HepG2 (cell line): ENCODE measurements at regions not wholly inside any gene's neighbourhood (a gene's known extent, or its start where the extent isn't known, plus 50 kb on each side); places are given as distances from the start of the nearest gene placed in this dataset.

ENCODE experiments used
- ATAC-seq: fragments of 200-7000 bp; cut with Tn5 transposase; 3 replicates; pipeline ENCODE4 v1.9.1; 2020; ENCODE audit warnings: mild to moderate bottlenecking, moderate library complexity
- BruUV-seq: library from RNA; stranded (reverse); fragments of 400-500 nt; replicated peaks from 2 replicates; lab custom pipeline; 2021; lab: Mats Ljungman, UMichigan
- CTCF ChIA-PET: fragments of 300-600 bp; formaldehyde crosslinking; extraction: SDS; loops from one replicate; lab custom pipeline; 2021; ENCODE audit warnings: low total read pairs, inconsistent platforms, low intra/inter-chr PET ratio; lab: Yijun Ruan, JAX
- POLR2A ChIA-PET: fragments of 350-600 bp; sonication (Branson Sonifier 250); formaldehyde crosslinking; loops from one replicate; lab custom pipeline; 2020; ENCODE audit warnings: antibody characterized with exemption, inconsistent platforms; lab: Yijun Ruan, JAX
- DNase-seq: peaks from one replicate; pipeline ENCODE4 v3.0.0-alpha.2; 2015; ENCODE audit warnings: low spot score
- FAIRE-seq: peaks from 3 replicates; lab custom pipeline; 2011; peaks lifted over from hg19 to GRCh38; lab: Jason Lieb, UNC
- H2AFZ ChIP-seq: one replicate; pipeline ENCODE4 v1.6.1; 2011; ENCODE audit warnings: low read length, inconsistent platforms
- H3K27ac ChIP-seq: fragments of 300-600 bp; 3 replicates; pipeline ENCODE4 v1.8.0; 2011; ENCODE audit warnings: mixed run types, mild to moderate bottlenecking, mixed read lengths, low read length, inconsistent platforms; ENCODE audit not compliant: insufficient read depth; ENCODE audit errors: extremely low read length
- H3K27me3 ChIP-seq, 2 experiments: fragments of 200-600 bp in 1 of 2; 2 replicates in 1 of 2; 3 replicates in 1 of 2; pipeline versions ENCODE4 v1.6.0 to v1.8.0; 2011; ENCODE audit warnings: low read length in 2 of 2, mild to moderate bottlenecking in 2 of 2, moderate library complexity in 2 of 2, inconsistent platforms in 1 of 2; ENCODE audit not compliant: insufficient read depth in 2 of 2, control insufficient read depth in 1 of 2
- H3K36me3 ChIP-seq, 2 experiments: fragments of 200-600 bp in 1 of 2; replicated peaks in 1 of 2; 2 replicates in 1 of 2; 3 replicates in 1 of 2; pipeline versions ENCODE4 v1.5.1 to v1.8.0; 2011; ENCODE audit warnings: low read length in 2 of 2, inconsistent platforms in 1 of 2; ENCODE audit not compliant: insufficient read depth in 2 of 2, control insufficient read depth in 1 of 2
- H3K4me1 ChIP-seq: 2 replicates; pipeline ENCODE4 v1.5.1; 2012; ENCODE audit warnings: low read length, inconsistent platforms; ENCODE audit not compliant: insufficient read depth
- H3K4me2 ChIP-seq: 2 replicates; pipeline ENCODE4 v1.6.0; 2011; ENCODE audit warnings: low read depth, low read length, inconsistent platforms
- H3K4me3 ChIP-seq, 3 experiments: fragments of 200-600 bp in 1 of 3; sonication (generic), shearing (Covaris generic) in 1 of 3; replicated peaks in 1 of 3; 2 replicates each; pipeline ENCODE4 v1.5.1; 2011 to 2016; ENCODE audit warnings: low read length in 3 of 3, inconsistent platforms in 2 of 3, low read depth in 2 of 3, mild to moderate bottlenecking in 2 of 3, control low read depth in 1 of 3, mixed read lengths in 1 of 3; ENCODE audit not compliant: insufficient read depth in 1 of 3
- H3K79me2 ChIP-seq: one replicate; pipeline ENCODE4 v1.6.1; 2011; ENCODE audit warnings: low read length, inconsistent platforms; ENCODE audit not compliant: insufficient read depth
- H3K9ac ChIP-seq: 2 replicates; pipeline ENCODE4 v1.6.0; 2011; ENCODE audit warnings: mild to moderate bottlenecking, low read depth, low read length, inconsistent platforms; ENCODE audit not compliant: insufficient read depth
- H3K9me3 ChIP-seq: 2 replicates; pipeline ENCODE4 v1.5.1; 2012; ENCODE audit warnings: mild to moderate bottlenecking, low read length
- H4K20me1 ChIP-seq: 2 replicates; pipeline ENCODE4 v1.6.0; 2011; ENCODE audit warnings: inconsistent platforms, mild to moderate bottlenecking, low read length, moderate library complexity; ENCODE audit not compliant: insufficient read depth
- ATF2 ChIP-seq: sonication (generic); formaldehyde crosslinking; IDR thresholded peaks from 2 replicates; pipeline ENCODE4 v1.4.0; 2020; ENCODE audit warnings: missing genetic modification reagents
- ATF7 ChIP-seq, 2 experiments: fragments of 450-650 bp in 1 of 2; sonication (generic) in 1 of 2; formaldehyde crosslinking in 1 of 2; IDR thresholded peaks; 2 replicates each; pipeline versions ENCODE4 v1.4.0 to v1.6.1; 2016 to 2020; ENCODE audit warnings: antibody characterized with exemption in 1 of 2, mild to moderate bottlenecking in 1 of 2, missing genetic modification reagents in 1 of 2
- CBFB ChIP-seq: sonication (generic); formaldehyde crosslinking; IDR thresholded peaks from 2 replicates; pipeline ENCODE4 v1.4.0; 2020; ENCODE audit warnings: missing genetic modification reagents
- ETV5 ChIP-seq: IDR thresholded peaks from 2 replicates; pipeline ENCODE4 v1.6.1; 2018; ENCODE audit warnings: missing biosample characterization, missing genetic modification reagents, inconsistent platforms, borderline replicate concordance
- FOXC1 ChIP-seq: sonication (generic); formaldehyde crosslinking; IDR thresholded peaks from 2 replicates; pipeline ENCODE4 v1.8.0; 2022; ENCODE audit warnings: mild to moderate bottlenecking, missing genetic modification reagents, borderline replicate concordance
- GPN1 ChIP-seq: sonication (generic); formaldehyde crosslinking; IDR thresholded peaks from 2 replicates; pipeline ENCODE4 v1.5.1; 2020; ENCODE audit warnings: missing genetic modification reagents, borderline replicate concordance
- IKZF5 ChIP-seq: IDR thresholded peaks from 2 replicates; pipeline ENCODE4 v1.6.1; 2018; ENCODE audit warnings: missing genetic modification reagents, mild to moderate bottlenecking, missing compliant biosample characterization
- KAT2B ChIP-seq: fragments of 150-350 bp; IDR thresholded peaks from 2 replicates; pipeline ENCODE4 v1.6.1; 2014; ENCODE audit warnings: low read depth, low read length, borderline replicate concordance
- MED1 ChIP-seq: sonication (generic); formaldehyde crosslinking; IDR thresholded peaks from 2 replicates; pipeline ENCODE4 v1.4.0; 2020; ENCODE audit warnings: missing genetic modification reagents
- MEIS2 ChIP-seq: sonication (generic); formaldehyde crosslinking; IDR thresholded peaks from 2 replicates; pipeline ENCODE4 v1.9.0; 2021; ENCODE audit warnings: mild to moderate bottlenecking, missing genetic modification reagents
- NFIC ChIP-seq: IDR thresholded peaks from 2 replicates; pipeline ENCODE4 v1.6.1; 2012; ENCODE audit warnings: mild to moderate bottlenecking, low read length, inconsistent platforms
- NFKB2 ChIP-seq: sonication (generic); formaldehyde crosslinking; IDR thresholded peaks from 2 replicates; pipeline ENCODE4 v1.4.0; 2020; ENCODE audit warnings: missing genetic modification reagents, borderline replicate concordance
- PATZ1 ChIP-seq: sonication (generic); formaldehyde crosslinking; IDR thresholded peaks from 2 replicates; pipeline ENCODE4 v1.4.0; 2020; ENCODE audit warnings: missing genetic modification reagents
- POLR2AphosphoS5 ChIP-seq: IDR thresholded peaks from 2 replicates; pipeline ENCODE4 v1.6.1; 2012; ENCODE audit warnings: low read depth, low read length
- SMC3 ChIP-seq: IDR thresholded peaks from 2 replicates; pipeline ENCODE4 v1.6.1; 2011; ENCODE audit warnings: low read length, improper control_type of control experiment
- TBP ChIP-seq: sonication (generic); formaldehyde crosslinking; IDR thresholded peaks from 2 replicates; pipeline ENCODE4 v1.5.0; 2020; ENCODE audit warnings: missing genetic modification reagents
- ZFP37 ChIP-seq: sonication (generic); formaldehyde crosslinking; IDR thresholded peaks from 2 replicates; pipeline ENCODE4 v1.4.0; 2020; ENCODE audit warnings: missing genetic modification reagents, borderline replicate concordance
- ZNF343 ChIP-seq: sonication (generic); formaldehyde crosslinking; IDR thresholded peaks from 2 replicates; pipeline ENCODE4 v1.4.0; 2020; ENCODE audit warnings: mild to moderate bottlenecking, missing genetic modification reagents
- WGBS: methylation state at CpG from one replicate; pipeline ENCODE4 v1.1.6; 2017; ENCODE audit warnings: low lambda C conversion rate; 5-methylcytosine and 5-hydroxymethylcytosine counted together
- in situ Hi-C: cut with HindIII; loops from 2 replicates; pipeline ENCODE4 v1.10.0; 2017; ENCODE audit warnings: low pct_unique_long_range_greater_than_20kb; ENCODE audit not compliant: extremely low pct_ligation_motif_present
- intact Hi-C: fragments of 100-400 bp; cut with micrococcal nuclease; formaldehyde crosslinking; loops from one replicate; pipeline ENCODE4 v1.10.0; 2022; ENCODE audit not compliant: unreplicated experiment

- Histone ChIP-seq H3K79me2 (no peaks in the 10 kb centered on the region), H3K9me3 (no peaks in the 10 kb centered on the region), H3K36me3 (no peaks in the 10 kb centered on the region), H3K27me3 (no peaks in the 10 kb centered on the region), H2AFZ (no peak overlapping the region), H3K27ac (no peak overlapping the region), H3K4me3 (no peak overlapping the region), H4K20me1 (no peaks in the 10 kb centered on the region), H3K9ac (no peak overlapping the region), H3K4me1 (peaks cover 28% of the 10 kb centered on the region), H3K4me2 (no peak overlapping the region)
- in situ Hi-C loops (no loop called here), intact Hi-C loops (no loop called here)
- FAIRE-seq = no peak
- WGBS = 37% methylated on average over 3 of the region's 3 CpGs
- CTCF ChIA-PET = no interaction called here
- no peak for TF ChIP-seq MEIS2 (CRISPR knock-in tag)
- TF ChIP-seq IKZF5 (CRISPR knock-in tag) = no peak
- TF ChIP-seq SMC3 = no peak
- TF ChIP-seq GPN1 = no peak
- no peak for TF ChIP-seq PATZ1 (CRISPR knock-in tag)
- no peak for TF ChIP-seq ETV5 (CRISPR knock-in tag)
- no peak for TF ChIP-seq ZNF343 (CRISPR knock-in tag)
- TF ChIP-seq ZFP37 (CRISPR knock-in tag) = no peak
- no peak for TF ChIP-seq NFIC
- TF ChIP-seq CBFB = no peak
- no peak for TF ChIP-seq ATF2 (CRISPR knock-in tag)
- no peak for TF ChIP-seq FOXC1
- no peak for TF ChIP-seq ATF7 (IDR thresholded peaks at IDR 0.05)
- no peak for TF ChIP-seq ATF7 (CRISPR knock-in tag; IDR thresholded peaks at IDR 0.05)
- TF ChIP-seq TBP (CRISPR knock-in tag) = no peak
- TF ChIP-seq KAT2B = no peak
- TF ChIP-seq NFKB2 = no peak
- no peak for TF ChIP-seq MED1
- no peak for TF ChIP-seq POLR2AphosphoS5
- DNase-seq = no peak
- BruUV-seq = no TSS peak
- POLR2A ChIA-PET = no interaction called here
- no peak for ATAC-seq
These were observed 148.9 kb upstream of the COX10 start for GRCh38 chr17:13920413-13920812.
